ENCODE measurements at regions not wholly inside any gene's neighbourhood (a gene's known extent, or its start where the extent isn't known, plus 50 kb on each side); places are given as distances from the start of the nearest gene placed in this dataset.

- H3K27ac Mint-ChIP-seq: no peak overlapping the region
- no peak overlapping the region for H3K4me3 Mint-ChIP-seq
- H3K36me3 Mint-ChIP-seq: peaks cover 0 to 4% (median 0%) of the 10 kb centered on the region in 3 donors
- H3K27me3 Mint-ChIP-seq (ENCODE audit: low read depth in 3 of 3): peaks cover 0 to 9% (median 1%) of the 10 kb centered on the region in 3 donors
- H3K4me1 Mint-ChIP-seq: no peaks in the 10 kb centered on the region
- peaks cover 0 to 5% (median 0%) of the 10 kb centered on the region in 6 donors for H3K9me3 Mint-ChIP-seq
- DNase-seq: no peak
These were observed 55.3 kb upstream of the SFRP2 start for GRCh38 chr4:153844144-153844543.

All from immature natural killer cell (primary cell).